Suprapubic skin (tissue), 4 donors: ENCODE measurements at regions not wholly inside any gene's neighbourhood (a gene's known extent, or its start where the extent isn't known, plus 50 kb on each side); places are given as distances from the start of the nearest gene placed in this dataset.

Experiments
- DNase-seq, 2 donors: peaks; one replicate each; pipeline ENCODE4 v3.0.0-alpha.2; 2019; ENCODE audit warnings: low spot score in 2 of 2
- H3K27ac ChIP-seq: fragments of 200-600 bp; sonication (generic); one replicate; pipeline ENCODE4 v1.5.1; 2019
- H3K27me3 ChIP-seq: fragments of 200-600 bp; sonication (generic); one replicate; pipeline ENCODE4 v1.5.1; 2019
- H3K36me3 ChIP-seq: fragments of 200-600 bp; sonication (generic); one replicate; pipeline ENCODE4 v1.5.1; 2019
- H3K4me1 ChIP-seq: fragments of 200-600 bp; sonication (generic); one replicate; pipeline ENCODE4 v1.5.1; 2019
- H3K4me3 ChIP-seq: fragments of 200-600 bp; sonication (generic); one replicate; pipeline ENCODE4 v1.5.1; 2019; ENCODE audit warnings: mild to moderate bottlenecking
- H3K9me3 ChIP-seq: fragments of 200-600 bp; sonication (generic); one replicate; pipeline ENCODE4 v1.5.1; 2019
- EP300 ChIP-seq: sonication (generic); formaldehyde crosslinking; IDR thresholded peaks from one replicate; pipeline ENCODE4 v1.6.1; 2017; ENCODE audit warnings: antibody characterized with exemption
- POLR2A ChIP-seq, 2 donors: fragments of 450-650 bp; IDR thresholded peaks; one replicate each; pipeline ENCODE4 v1.6.1; 2017; ENCODE audit warnings: antibody characterized with exemption in 2 of 2, mild to moderate bottlenecking in 2 of 2, moderate library complexity in 2 of 2
- POLR2AphosphoS5 ChIP-seq, 3 donors: sonication (generic); formaldehyde crosslinking; IDR thresholded peaks; one replicate each; pipeline ENCODE4 v1.6.1; 2017; ENCODE audit warnings: antibody characterized with exemption in 3 of 3
- WGBS: methylation state at CpG from one replicate; pipeline ENCODE4 v1.1.5; 2018; 5-methylcytosine and 5-hydroxymethylcytosine counted together
- TF ChIP-seq, protein P1 (sequence below), 2 donors: fragments of 200-600 bp in 1 of 2; fragments of 450-650 bp in 1 of 2; sonication (generic) in 1 of 2; IDR thresholded peaks; one replicate each; pipeline ENCODE4 v1.5.1; 2016 to 2019; ENCODE audit warnings: antibody characterized with exemption in 2 of 2, mild to moderate bottlenecking in 1 of 2, moderate library complexity in 1 of 2

DNA sequence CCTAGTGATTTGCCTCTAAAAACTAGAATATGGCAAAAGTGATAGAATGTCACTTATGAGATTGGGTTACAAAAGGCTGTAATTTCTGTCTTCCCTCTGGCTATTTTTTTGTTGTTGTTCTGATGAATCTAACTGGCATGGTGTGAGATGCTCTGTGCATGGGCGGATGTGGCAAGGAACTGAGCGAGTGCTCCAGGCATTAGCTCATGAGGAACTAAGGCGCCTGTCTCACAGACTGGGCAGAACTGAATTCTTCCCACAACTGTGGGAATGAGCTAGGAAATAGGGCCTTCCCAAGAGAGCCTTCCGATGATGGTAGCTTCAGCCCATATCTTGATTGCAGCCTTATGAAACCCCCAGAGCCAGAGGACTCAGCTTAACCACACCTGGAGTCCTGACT lies 222.5 kb downstream of the NR2F2 start:
- Histone ChIP-seq H3K36me3 (no peaks in the 10 kb centered on the region), H3K4me1 (no peaks in the 10 kb centered on the region), H3K27ac (no peak overlapping the region), H3K27me3 (peaks cover 6% of the 10 kb centered on the region), H3K4me3 (no peak overlapping the region), H3K9me3 (no peaks in the 10 kb centered on the region)
- TF ChIP-seq, protein P1, sequence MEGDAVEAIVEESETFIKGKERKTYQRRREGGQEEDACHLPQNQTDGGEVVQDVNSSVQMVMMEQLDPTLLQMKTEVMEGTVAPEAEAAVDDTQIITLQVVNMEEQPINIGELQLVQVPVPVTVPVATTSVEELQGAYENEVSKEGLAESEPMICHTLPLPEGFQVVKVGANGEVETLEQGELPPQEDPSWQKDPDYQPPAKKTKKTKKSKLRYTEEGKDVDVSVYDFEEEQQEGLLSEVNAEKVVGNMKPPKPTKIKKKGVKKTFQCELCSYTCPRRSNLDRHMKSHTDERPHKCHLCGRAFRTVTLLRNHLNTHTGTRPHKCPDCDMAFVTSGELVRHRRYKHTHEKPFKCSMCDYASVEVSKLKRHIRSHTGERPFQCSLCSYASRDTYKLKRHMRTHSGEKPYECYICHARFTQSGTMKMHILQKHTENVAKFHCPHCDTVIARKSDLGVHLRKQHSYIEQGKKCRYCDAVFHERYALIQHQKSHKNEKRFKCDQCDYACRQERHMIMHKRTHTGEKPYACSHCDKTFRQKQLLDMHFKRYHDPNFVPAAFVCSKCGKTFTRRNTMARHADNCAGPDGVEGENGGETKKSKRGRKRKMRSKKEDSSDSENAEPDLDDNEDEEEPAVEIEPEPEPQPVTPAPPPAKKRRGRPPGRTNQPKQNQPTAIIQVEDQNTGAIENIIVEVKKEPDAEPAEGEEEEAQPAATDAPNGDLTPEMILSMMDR (IDR thresholded peaks at IDR 0.05), result no peak
- TF ChIP-seq POLR2AphosphoS5 (IDR thresholded peaks at IDR 0.05), result no peak
- no peak for TF ChIP-seq EP300
- TF ChIP-seq POLR2A (IDR thresholded peaks at IDR 0.05), result no peak
- no peak for DNase-seq
- WGBS, result 62% methylated on average over 4 of the region's 4 CpGs

GRCh38 chr15:96553451-96553850 lies 223.0 kb downstream of the NR2F2 start:
- 89% methylated on average over 5 of the region's 5 CpGs for WGBS
- Histone ChIP-seq H3K4me3 (no peak overlapping the region), H3K4me1 (no peaks in the 10 kb centered on the region), H3K27ac (no peak overlapping the region), H3K36me3 (no peaks in the 10 kb centered on the region), H3K9me3 (no peaks in the 10 kb centered on the region), H3K27me3 (peaks cover 6% of the 10 kb centered on the region)
- TF ChIP-seq POLR2AphosphoS5 (IDR thresholded peaks at IDR 0.05), result no peak
- TF ChIP-seq POLR2A (IDR thresholded peaks at IDR 0.05), result no peak
- TF ChIP-seq, protein P1 (IDR thresholded peaks at IDR 0.05), result no peak
- TF ChIP-seq EP300, result no peak
- no peak for DNase-seq

- Histone ChIP-seq H3K36me3 (no peaks in the 10 kb centered on the region), H3K4me3 (no peak overlapping the region), H3K4me1 (no peaks in the 10 kb centered on the region), H3K27ac (no peak overlapping the region), H3K27me3 (peaks cover 6% of the 10 kb centered on the region), H3K9me3 (no peaks in the 10 kb centered on the region)
- DNase-seq, result no peak
- TF ChIP-seq EP300 (no peak), POLR2A (IDR thresholded peaks at IDR 0.05) (no peak), POLR2AphosphoS5 (IDR thresholded peaks at IDR 0.05) (no peak)
- TF ChIP-seq, protein P1 (IDR thresholded peaks at IDR 0.05), result no peak
- WGBS, result 79% methylated on average over 6 of the region's 6 CpGs
Observed at GRCh38 chr15:96553931-96554330, 223.4 kb downstream of the NR2F2 start.

- TF ChIP-seq, protein P1 (IDR thresholded peaks at IDR 0.05), result no peak
- no peak for TF ChIP-seq POLR2AphosphoS5 (IDR thresholded peaks at IDR 0.05)
- no peak for TF ChIP-seq POLR2A (IDR thresholded peaks at IDR 0.05)
- no peak for TF ChIP-seq EP300
- Histone ChIP-seq H3K4me3 (no peak overlapping the region), H3K36me3 (no peaks in the 10 kb centered on the region), H3K27me3 (peaks cover 6% of the 10 kb centered on the region), H3K27ac (no peak overlapping the region), H3K9me3 (no peaks in the 10 kb centered on the region), H3K4me1 (no peaks in the 10 kb centered on the region)
- no peak for DNase-seq
Observed at GRCh38 chr15:96554541-96554940, 224.0 kb downstream of the NR2F2 start.

- DNase-seq, result no peak
- Histone ChIP-seq H3K27me3 (no peaks in the 10 kb centered on the region), H3K27ac (no peak overlapping the region), H3K4me3 (no peak overlapping the region), H3K36me3 (no peaks in the 10 kb centered on the region), H3K9me3 (no peaks in the 10 kb centered on the region), H3K4me1 (no peaks in the 10 kb centered on the region)
- TF ChIP-seq EP300, result no peak
- TF ChIP-seq POLR2A (IDR thresholded peaks at IDR 0.05), result no peak
- TF ChIP-seq, protein P1 (IDR thresholded peaks at IDR 0.05), result no peak
- TF ChIP-seq POLR2AphosphoS5 (IDR thresholded peaks at IDR 0.05), result no peak
- WGBS, result 100% methylated on average over 1 of the region's 1 CpG
Observed at GRCh38 chr15:96559087-96559486, 228.6 kb downstream of the NR2F2 start.
